T-helper 9 cell (primary cell): ENCODE measurements at regions not wholly inside any gene's neighbourhood (a gene's known extent, or its start where the extent isn't known, plus 50 kb on each side); places are given as distances from the start of the nearest gene placed in this dataset.

Source experiments
- DNase-seq: peaks from one replicate; pipeline ENCODE4 v3.0.0-alpha.2; 2020

- no peak for DNase-seq
Observed at GRCh38 chr21:35886887-35887286, 173.4 kb downstream of the SETD4 start.

- DNase-seq, result no peak
Observed at GRCh38 chr21:35885942-35886541, 174.3 kb downstream of the SETD4 start.

- DNase-seq, result no peak
Observed at GRCh38 chr21:35882791-35883240, 177.5 kb downstream of the SETD4 start.

GRCh38 chr21:35873441-35873840 is 186.9 kb downstream of the SETD4 start:
- DNase-seq, result no peak

DNA sequence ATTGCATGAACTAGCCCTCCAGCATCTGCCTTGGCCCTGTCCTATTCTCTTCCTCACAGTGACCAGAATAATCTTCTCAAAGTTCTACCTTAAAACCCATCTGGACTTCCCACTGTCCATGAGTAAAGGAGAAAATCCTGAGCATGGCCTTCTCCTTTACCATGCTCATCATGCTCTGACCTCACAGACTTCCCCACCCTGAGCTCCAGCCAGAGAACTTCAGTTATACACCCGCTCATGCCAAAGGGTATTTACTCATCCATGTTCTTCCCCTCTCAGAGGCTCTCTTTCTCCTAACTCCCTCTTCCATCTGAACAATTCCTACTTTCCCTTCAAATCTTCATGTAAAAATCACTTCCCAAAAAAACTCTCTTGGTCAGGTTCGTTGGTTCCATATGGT is 188.4 kb downstream of the SETD4 start:
- no peak for DNase-seq

DNA sequence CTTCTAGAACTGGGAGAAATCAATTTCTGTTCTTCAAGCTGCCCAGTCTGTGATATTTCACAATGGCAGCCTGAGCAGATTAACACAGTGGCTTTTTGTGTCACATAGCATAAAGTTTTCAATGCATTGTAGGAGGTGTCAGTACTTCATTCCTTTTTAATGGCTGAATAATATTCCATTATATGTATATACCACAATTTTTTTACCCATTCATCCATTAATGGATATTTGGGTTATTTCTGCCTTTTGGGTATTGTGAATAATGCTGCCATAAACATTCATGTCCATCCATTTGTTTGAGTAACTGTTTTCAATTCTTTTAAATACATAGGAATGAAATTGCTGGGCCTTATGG is 191.5 kb downstream of the SETD4 start:
- DNase-seq, result no peak

- no peak for DNase-seq
Observed at GRCh38 chr21:35868005-35868868, 192.1 kb downstream of the SETD4 start.

DNA sequence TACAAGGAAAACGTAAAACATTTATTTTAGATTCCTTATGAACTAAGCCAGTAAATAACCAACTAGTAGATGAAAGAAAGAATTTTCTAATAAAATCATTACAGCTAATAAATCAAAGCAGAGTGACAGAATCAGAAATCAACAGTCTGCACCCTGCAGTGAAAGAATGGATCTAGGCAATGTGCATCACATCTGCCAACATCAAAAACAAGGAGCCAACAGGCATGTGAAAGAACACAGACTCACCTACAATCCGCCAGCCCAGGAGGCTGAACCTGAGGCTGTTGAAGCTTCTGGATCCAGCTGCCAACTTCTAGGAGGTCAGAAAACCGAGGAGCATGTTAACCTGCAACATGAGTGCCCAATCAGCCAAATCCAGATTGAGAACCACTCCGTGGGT is 196.3 kb downstream of the SETD4 start:
- DNase-seq, result no peak

- no peak for DNase-seq
Observed at GRCh38 chr21:35862969-35863368, 197.4 kb downstream of the SETD4 start.

DNA sequence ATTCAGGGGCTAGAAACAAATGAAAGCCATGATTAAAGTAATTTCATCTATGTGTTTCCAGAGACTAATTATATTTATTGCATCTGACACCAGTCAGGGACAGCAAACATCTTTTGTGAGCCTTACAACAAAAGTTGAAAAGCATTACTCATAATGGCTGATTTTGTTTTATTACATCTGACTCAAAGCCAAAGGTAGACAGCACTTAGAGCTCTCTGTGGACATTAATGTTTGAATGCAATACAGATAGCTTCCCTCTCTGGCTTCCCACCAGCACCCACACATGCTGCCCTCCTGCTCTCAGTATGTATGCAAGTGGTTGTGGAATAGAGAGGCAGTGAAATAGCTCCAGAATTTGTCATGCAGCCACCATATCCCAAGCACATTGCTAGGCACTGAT is 198.7 kb downstream of the SETD4 start:
- DNase-seq, result no peak

- DNase-seq, result no peak
Observed at GRCh38 chr21:35860189-35860869, 200.0 kb downstream of the SETD4 start.

DNA sequence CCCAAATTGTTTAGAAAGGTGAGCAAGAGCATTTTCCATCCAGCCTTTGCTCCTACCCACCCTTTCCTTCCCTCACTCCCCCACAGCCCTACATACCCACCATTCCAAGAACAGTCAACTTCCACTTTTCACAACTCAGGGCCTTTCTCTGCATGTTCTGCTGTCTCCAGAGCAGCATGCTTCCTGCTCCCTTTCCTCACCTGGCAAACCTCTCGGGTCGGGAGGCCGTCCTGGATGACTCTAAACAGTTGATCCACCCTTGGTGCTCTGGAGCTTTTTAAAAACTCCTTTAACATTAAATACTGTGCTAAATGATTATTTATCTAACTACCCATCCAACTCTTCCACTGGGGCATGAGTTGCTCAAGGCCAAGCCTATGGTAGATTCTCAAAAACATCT is 200.6 kb downstream of the SETD4 start:
- DNase-seq, result no peak

GRCh38 chr21:35857095-35857494 is 203.2 kb downstream of the SETD4 start:
- no peak for DNase-seq

- DNase-seq, result no peak
Observed at GRCh38 chr21:35855484-35855883, 204.8 kb downstream of the SETD4 start.

DNA sequence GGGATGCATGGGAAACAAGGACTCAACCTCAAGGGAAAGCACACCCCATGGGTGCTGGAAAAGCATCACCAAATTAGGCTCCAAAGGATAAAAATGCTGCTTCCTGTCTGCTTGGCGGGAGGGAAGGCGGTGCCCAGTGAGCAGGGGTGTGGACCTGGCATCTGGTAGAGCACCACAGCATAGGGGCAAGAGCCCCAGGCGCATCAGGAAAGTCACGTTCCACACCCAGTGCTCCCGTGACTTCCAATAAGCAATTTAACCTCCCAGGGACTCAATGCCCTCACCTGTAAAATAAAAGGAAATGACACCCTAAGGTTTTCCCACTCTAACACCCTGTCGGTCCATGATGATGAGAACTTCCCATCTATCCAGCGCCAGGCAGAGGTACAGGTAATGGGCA is 206.0 kb downstream of the SETD4 start:
- no peak for DNase-seq

DNA sequence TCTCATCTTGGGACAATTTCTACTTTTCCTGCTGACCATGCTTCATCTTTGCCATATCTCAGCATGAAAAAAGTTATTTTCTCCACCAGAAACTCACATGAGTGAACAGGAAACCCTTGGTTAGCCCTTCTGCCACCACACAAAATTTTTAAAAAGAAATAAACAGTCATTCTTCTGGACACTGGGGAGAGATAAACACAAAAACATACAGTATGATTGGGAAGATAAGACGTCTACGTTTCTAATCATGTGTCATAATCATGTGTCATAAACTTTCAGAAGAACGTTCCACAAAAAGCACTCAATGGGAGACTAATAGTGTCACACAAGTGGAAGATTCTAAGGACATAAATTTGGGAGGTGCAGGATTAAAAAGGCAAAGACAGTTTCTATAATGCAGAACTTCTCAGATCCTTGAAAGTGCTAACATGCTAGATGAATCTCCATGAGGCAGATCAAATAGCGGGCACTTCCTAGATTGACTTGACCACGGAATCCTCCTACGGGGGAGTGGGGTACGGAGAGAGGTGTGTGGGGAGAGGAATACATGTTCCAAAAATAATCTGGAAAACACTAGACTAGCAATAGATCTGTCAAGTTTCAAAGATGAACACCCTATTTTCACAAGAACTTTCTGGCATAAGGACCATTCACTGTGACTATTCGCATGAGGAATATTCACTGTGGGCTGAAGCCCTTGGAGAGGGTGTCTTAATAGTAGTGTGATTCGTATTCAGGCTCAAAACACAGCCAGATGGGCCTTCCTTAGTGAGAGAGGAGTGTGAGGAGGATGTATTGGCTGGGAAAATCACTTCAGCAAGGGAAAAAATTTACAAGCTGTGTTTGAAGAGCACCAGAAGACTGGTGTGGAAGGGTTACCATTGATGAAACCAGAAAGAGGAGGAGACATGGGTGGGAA is 206.7 kb downstream of the SETD4 start:
- no peak for DNase-seq

DNA sequence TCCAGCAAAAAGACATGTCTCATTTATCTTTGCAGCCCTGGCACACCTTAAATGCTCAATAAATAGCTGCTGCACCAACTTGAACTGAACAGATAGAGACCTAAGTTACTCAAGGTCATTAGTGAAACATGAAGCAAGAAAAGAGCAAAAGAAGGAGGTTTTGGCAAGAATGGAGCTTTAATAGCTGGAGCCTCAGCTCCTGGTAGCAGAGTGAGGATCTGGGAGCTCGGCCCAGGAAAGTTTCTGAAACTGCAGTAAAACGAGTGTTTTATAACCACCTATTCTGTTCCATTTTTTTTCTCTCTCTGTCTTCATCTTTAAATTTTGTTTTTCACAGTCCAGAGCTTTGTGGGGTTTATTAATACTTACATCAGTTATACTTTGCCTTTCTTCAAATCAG is 207.5 kb downstream of the SETD4 start:
- DNase-seq, result no peak

GRCh38 chr21:35850542-35851103 is 209.7 kb downstream of the SETD4 start:
- no peak for DNase-seq

DNA sequence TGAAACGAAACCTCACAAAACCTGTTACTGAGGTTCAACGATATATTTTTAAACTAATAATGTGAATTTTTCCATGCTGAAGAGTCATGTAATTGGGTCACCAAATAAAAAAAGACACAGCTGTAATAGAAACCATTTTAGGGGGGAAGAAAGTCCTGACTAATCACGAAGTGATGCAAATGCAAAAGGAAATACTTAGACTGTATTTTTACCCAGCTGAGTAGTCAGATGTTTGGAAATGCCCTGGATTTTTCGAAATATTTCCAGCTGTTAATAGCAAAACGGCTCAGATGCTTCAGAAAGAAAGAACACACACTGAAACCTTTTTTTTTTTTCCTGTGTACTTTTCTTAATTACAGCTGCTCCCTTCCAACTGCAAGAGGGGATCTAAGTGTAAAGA is 210.3 kb downstream of the SETD4 start:
- DNase-seq, result no peak

- DNase-seq, result no peak
Observed at GRCh38 chr21:35849144-35849543, 211.2 kb downstream of the SETD4 start.

DNA sequence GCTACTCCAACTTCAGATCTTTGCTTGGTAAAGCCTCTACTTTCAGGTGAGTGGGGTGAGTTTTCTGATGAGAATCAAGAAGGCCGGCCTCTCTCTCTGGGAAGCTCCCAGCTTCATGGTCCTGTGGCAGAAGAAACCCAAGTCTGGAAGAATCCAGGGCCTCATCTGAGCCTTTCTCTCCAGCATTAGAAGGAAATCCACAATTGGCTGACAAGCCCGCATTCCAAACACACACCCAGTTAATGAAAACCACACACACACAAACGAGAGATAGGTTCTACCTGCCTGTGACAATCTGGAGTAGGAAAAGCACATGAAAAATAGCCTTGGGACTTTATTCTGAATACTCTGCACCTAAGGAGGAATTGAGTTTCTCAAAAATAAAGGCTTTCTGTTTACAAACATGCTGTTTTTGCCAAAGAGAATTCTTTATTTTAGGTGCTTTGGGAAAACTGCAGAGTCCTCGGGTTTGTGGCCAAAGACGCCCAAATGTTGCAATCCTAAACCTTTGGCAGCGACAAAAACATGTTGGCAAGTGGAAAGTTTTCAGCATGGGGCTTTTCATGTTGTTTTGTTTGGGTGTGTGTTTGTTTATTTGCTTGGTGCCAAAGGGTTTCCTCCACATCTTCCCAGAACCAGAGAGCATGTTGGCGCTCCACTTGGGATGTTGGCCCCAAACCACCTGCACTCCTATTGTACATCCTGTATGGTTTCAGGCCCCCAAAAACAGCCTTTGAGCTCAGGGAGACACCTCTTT is 216.2 kb downstream of the SETD4 start:
- DNase-seq, result no peak

DNA sequence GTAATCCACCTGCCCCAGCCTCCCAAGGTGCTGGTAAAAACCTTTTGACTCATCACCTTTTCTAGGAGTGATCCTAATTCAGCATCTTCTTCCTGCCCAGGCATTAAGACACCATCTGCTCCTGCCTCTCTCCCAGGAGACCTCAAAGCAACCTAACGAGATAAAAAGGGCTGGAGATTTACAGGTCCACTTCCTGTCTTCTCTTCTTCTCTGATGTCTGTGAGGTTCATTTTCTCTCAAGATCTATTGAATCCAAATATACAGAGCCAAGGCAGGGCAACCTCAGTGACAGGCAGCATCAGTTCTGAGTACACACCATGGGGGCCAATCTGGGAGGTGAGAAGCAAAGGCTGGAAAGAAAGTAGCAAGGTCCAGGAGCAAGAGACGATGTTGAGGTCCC is 219.4 kb downstream of the SETD4 start:
- no peak for DNase-seq
